ENCODE measurements at regions not wholly inside any gene's neighbourhood (a gene's known extent, or its start where the extent isn't known, plus 50 kb on each side); places are given as distances from the start of the nearest gene placed in this dataset.

DNA sequence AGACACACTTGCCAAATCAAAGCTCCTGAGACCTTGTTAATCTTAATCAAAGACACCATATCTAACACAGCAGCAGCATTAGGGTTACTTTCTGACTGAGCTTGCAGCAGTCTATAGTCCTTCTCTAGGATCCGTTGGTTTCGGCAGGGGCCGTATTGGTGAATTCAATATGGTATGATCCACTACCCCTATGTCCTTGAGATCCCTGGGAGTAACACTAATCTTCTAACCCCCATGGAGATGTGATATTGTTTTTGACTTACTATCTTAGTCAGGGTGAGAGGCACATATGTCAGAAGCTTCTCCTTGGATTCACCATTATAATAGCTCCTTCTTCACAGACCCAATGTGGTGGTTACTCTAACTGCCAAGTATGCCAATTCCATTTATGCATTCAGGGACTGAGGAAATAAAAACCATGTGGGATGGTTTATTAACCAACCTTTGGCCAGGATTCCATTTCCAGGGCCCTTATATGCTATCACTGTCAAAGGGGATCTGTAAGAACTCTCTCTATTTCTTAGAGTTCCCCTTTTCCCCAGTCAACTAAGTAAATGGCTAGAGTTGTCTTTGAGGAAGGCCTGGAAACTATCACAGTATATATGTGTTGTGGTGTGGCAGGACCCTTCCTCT lies 673.6 kb upstream of the USP24 start:
- TF ChIP-seq, protein P1, sequence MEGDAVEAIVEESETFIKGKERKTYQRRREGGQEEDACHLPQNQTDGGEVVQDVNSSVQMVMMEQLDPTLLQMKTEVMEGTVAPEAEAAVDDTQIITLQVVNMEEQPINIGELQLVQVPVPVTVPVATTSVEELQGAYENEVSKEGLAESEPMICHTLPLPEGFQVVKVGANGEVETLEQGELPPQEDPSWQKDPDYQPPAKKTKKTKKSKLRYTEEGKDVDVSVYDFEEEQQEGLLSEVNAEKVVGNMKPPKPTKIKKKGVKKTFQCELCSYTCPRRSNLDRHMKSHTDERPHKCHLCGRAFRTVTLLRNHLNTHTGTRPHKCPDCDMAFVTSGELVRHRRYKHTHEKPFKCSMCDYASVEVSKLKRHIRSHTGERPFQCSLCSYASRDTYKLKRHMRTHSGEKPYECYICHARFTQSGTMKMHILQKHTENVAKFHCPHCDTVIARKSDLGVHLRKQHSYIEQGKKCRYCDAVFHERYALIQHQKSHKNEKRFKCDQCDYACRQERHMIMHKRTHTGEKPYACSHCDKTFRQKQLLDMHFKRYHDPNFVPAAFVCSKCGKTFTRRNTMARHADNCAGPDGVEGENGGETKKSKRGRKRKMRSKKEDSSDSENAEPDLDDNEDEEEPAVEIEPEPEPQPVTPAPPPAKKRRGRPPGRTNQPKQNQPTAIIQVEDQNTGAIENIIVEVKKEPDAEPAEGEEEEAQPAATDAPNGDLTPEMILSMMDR (IDR thresholded peaks at IDR 0.05; ENCODE audit: extremely low read depth, insufficient read depth, missing control alignments): no peak
- no peak for DNase-seq (ENCODE audit: low spot score)

DNA sequence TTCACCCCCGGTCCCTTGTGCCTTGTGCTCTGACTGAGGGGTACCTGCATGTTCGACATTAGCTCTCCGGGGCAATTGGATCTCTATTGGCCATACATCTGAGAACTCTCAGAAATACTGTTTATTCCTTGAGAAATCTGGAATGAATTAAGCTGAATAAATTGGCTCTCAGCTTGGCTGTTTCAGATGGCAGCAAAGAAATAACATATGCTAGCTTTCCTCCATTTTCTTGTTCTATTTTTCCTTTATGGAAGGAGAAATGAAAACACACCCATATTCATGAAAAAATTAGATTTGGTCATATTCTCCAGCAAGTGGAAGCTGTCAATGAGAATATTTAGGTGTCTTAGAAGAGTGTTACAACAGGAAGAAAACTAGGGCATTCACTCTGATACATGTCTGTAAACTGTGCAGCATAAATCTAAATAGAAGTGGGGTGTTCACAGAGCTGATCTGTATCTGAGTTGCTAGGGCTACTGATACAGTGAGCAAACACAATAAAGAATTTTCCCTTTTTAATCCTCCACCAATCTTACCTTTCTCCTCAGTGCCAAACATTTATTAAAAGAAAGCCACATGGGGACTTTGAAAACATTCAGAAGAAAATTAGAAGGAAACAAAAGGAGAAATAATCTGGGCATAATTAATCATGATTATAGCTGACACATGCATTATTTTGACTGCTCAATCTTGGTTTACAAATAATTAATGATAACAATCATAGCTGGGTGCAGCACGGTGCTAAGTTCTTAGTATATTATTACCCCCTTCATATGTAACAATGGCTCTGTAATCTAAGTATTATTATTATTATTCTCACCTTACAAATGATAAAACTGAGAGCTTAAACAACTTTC lies 671.9 kb upstream of the USP24 start:
- in situ Hi-C loops (cut with MboI; ENCODE audit: low pct_unique_long_range_greater_than_20kb, low sequenced_read_pairs, unreplicated experiment): no loop called here
- no peak for DNase-seq (ENCODE audit: low spot score)
- TF ChIP-seq, protein P1 (IDR thresholded peaks at IDR 0.05; ENCODE audit: extremely low read depth, insufficient read depth, missing control alignments): no peak

More for the DNA sequence above, 673.6 kb upstream of the USP24 start:
- in situ Hi-C loops (cut with MboI; ENCODE audit: low pct_unique_long_range_greater_than_20kb, low sequenced_read_pairs, unreplicated experiment): no loop called here

- TF ChIP-seq, protein P1 (IDR thresholded peaks at IDR 0.05; ENCODE audit: extremely low read depth, insufficient read depth, missing control alignments): no peak
- DNase-seq (ENCODE audit: low spot score): no peak
- in situ Hi-C loops (cut with MboI; ENCODE audit: low pct_unique_long_range_greater_than_20kb, low sequenced_read_pairs, unreplicated experiment): no loop called here
Observed at GRCh38 chr1:55885619-55886018, 670.5 kb upstream of the USP24 start.

DNA sequence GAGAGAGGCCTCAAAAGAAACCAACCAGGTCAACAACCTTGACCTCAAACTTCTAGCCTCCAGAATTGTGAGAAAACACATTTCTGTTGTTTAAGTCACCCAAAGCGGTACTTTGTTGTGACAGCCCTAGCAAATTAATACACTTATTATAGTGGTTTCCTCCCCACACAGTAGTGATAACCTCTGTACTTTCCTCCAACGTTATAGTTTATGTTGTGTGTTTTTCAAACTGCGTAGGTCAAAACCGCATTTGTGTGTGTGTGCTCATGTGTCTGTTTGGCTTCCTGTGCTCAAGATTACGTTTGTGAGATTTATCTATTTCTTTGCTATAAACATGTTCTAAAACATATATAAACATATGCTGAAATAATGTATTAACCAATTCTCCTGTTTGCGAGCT lies 667.8 kb upstream of the USP24 start:
- in situ Hi-C loops (cut with MboI; ENCODE audit: low pct_unique_long_range_greater_than_20kb, low sequenced_read_pairs, unreplicated experiment): no loop called here
- TF ChIP-seq, protein P1 (IDR thresholded peaks at IDR 0.05; ENCODE audit: extremely low read depth, insufficient read depth, missing control alignments): no peak
- DNase-seq (ENCODE audit: low spot score): no peak

GRCh38 chr1:55879346-55879745 lies 664.2 kb upstream of the USP24 start:
- in situ Hi-C loops (cut with MboI; ENCODE audit: low pct_unique_long_range_greater_than_20kb, low sequenced_read_pairs, unreplicated experiment): no loop called here
- TF ChIP-seq, protein P1 (IDR thresholded peaks at IDR 0.05; ENCODE audit: extremely low read depth, insufficient read depth, missing control alignments): no peak
- DNase-seq (ENCODE audit: low spot score): no peak

GRCh38 chr1:55877437-55878232 lies 662.5 kb upstream of the USP24 start:
- TF ChIP-seq, protein P1 (IDR thresholded peaks at IDR 0.05; ENCODE audit: extremely low read depth, insufficient read depth, missing control alignments): no peak
- no peak for DNase-seq (ENCODE audit: low spot score)
- in situ Hi-C loops (cut with MboI; ENCODE audit: low pct_unique_long_range_greater_than_20kb, low sequenced_read_pairs, unreplicated experiment): no loop called here
